ENCODE measurements at regions not wholly inside any gene's neighbourhood (a gene's known extent, or its start where the extent isn't known, plus 50 kb on each side); places are given as distances from the start of the nearest gene placed in this dataset.

- no peak overlapping the region for H3K9ac ChIP-seq (replicated peaks; ENCODE audit: extremely low read depth, insufficient read depth, low read length)
- ChIA-PET POLR2A (no interaction called here), CTCF (no interaction called here)
- no peaks in the 10 kb centered on the region for H3K36me3 ChIP-seq (ENCODE audit: control insufficient read depth in 2 of 2, extremely low read depth in 1 of 2, insufficient read depth in 2 of 2, low read length in 2 of 2)
- H4K20me1 ChIP-seq (replicated peaks; ENCODE audit: control insufficient read depth, extremely low read depth, insufficient read depth, low read length), result no peaks in the 10 kb centered on the region
- H3K27ac ChIP-seq (ENCODE audit: insufficient read depth, low read depth, low read length), result no peak overlapping the region
- no peaks in the 10 kb centered on the region for H3K79me2 ChIP-seq (ENCODE audit: control insufficient read depth, insufficient read depth, low read length)
- H3K27me3 ChIP-seq (ENCODE audit: control insufficient read depth in 2 of 2, insufficient read depth in 2 of 2, low read length in 2 of 2), result no peaks in the 10 kb centered on the region
- no peaks in the 10 kb centered on the region for H3K9me3 ChIP-seq (replicated peaks; ENCODE audit: control insufficient read depth, insufficient read depth, low read length)
- intact Hi-C loops (cut with micrococcal nuclease) (no loop called here), dilution Hi-C loops (cut with MboI; ENCODE audit: extremely low pct_ligation_motif_present, low sequenced_read_pairs) (no loop called here)
- H3K9me1 ChIP-seq (replicated peaks; ENCODE audit: control insufficient read depth, extremely low read depth, insufficient read depth, low read length), result no peaks in the 10 kb centered on the region
- DNase-seq (ENCODE audit: low read depth, low spot score) (no peak), FAIRE-seq (no peak)
- H3K4me2 ChIP-seq (ENCODE audit: insufficient read depth, low read length), result no peak overlapping the region
- TF ChIP-seq MAX (IDR thresholded peaks at IDR 0.05; ENCODE audit: insufficient read depth, insufficient read length) (no peak), JUN (IDR thresholded peaks at IDR 0.05; ENCODE audit: borderline replicate concordance, insufficient read depth, insufficient read length, low read depth) (no peak), EZH2 (IDR thresholded peaks at IDR 0.05; ENCODE audit: borderline replicate concordance, low read depth, low read length, severe bottlenecking) (no peak), FOS (IDR thresholded peaks at IDR 0.05; ENCODE audit: borderline replicate concordance, insufficient read depth, low read length) (no peak), MYC (IDR thresholded peaks at IDR 0.05; ENCODE audit: low read depth, low read length) (no peak)
- TF ChIP-seq, protein P1, sequence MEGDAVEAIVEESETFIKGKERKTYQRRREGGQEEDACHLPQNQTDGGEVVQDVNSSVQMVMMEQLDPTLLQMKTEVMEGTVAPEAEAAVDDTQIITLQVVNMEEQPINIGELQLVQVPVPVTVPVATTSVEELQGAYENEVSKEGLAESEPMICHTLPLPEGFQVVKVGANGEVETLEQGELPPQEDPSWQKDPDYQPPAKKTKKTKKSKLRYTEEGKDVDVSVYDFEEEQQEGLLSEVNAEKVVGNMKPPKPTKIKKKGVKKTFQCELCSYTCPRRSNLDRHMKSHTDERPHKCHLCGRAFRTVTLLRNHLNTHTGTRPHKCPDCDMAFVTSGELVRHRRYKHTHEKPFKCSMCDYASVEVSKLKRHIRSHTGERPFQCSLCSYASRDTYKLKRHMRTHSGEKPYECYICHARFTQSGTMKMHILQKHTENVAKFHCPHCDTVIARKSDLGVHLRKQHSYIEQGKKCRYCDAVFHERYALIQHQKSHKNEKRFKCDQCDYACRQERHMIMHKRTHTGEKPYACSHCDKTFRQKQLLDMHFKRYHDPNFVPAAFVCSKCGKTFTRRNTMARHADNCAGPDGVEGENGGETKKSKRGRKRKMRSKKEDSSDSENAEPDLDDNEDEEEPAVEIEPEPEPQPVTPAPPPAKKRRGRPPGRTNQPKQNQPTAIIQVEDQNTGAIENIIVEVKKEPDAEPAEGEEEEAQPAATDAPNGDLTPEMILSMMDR (IDR thresholded peaks at IDR 0.05; ENCODE audit: extremely low read depth in 1 of 2, insufficient read depth in 1 of 2, low read depth in 1 of 2, low read length in 2 of 2), result no peak
- H2AFZ ChIP-seq (ENCODE audit: low read depth, low read length), result no peak overlapping the region
- no peaks in the 10 kb centered on the region for H3K4me1 ChIP-seq (ENCODE audit: control insufficient read depth, extremely low read depth, insufficient read depth, low read length)
- H3K4me3 ChIP-seq (replicated peaks in 1 of 3; ENCODE audit: insufficient read depth in 1 of 3, low read depth in 1 of 3, low read length in 3 of 3), result no peak overlapping the region
- no TSS peak for BruUV-seq (replicated peaks)
These were observed 1445.6 kb downstream of the SI start for GRCh38 chr3:163632722-163633121.

DNA sequence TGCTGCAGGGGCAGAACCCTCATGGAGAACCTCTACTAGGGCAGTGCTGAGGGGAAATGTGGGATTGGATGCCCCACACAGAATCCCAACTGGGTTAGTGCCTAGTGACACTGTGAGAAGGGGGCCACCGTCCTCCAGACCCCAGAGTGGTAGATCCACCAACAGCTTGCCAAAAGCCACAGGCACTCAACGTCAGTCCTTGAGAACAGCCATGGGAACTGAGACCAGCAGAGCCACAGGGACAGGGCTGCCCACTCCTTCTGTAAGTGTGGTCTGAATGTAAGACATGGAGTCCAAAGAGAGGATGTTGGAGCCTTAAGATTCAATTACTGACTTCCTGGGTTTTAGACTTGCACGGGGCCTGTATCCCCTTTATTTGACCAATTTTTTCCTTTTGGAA lies 1451.5 kb downstream of the SI start:
- no peak for TF ChIP-seq POLR2AphosphoS5 (IDR thresholded peaks at IDR 0.05; ENCODE audit: insufficient read depth, low read depth, low read length)
- H3K4me2 ChIP-seq (ENCODE audit: insufficient read depth, low read length), result no peak overlapping the region
- H4K20me1 ChIP-seq (replicated peaks; ENCODE audit: control insufficient read depth, extremely low read depth, insufficient read depth, low read length), result no peaks in the 10 kb centered on the region
- intact Hi-C loops (cut with micrococcal nuclease), result no loop called here
- no peaks in the 10 kb centered on the region for H3K9me1 ChIP-seq (replicated peaks; ENCODE audit: control insufficient read depth, extremely low read depth, insufficient read depth, low read length)
- H3K4me1 ChIP-seq (ENCODE audit: control insufficient read depth, extremely low read depth, insufficient read depth, low read length), result no peaks in the 10 kb centered on the region
- H3K27ac ChIP-seq (ENCODE audit: insufficient read depth, low read depth, low read length), result no peak overlapping the region
- FAIRE-seq (no peak), DNase-seq (ENCODE audit: low read depth, low spot score) (no peak)
- no TSS peak for BruUV-seq (replicated peaks)
- no peaks in the 10 kb centered on the region for H3K27me3 ChIP-seq (ENCODE audit: control insufficient read depth in 2 of 2, insufficient read depth in 2 of 2, low read length in 2 of 2)
- POLR2A ChIA-PET, result no interaction called here
- H3K9me3 ChIP-seq (replicated peaks; ENCODE audit: control insufficient read depth, insufficient read depth, low read length), result no peaks in the 10 kb centered on the region
- no peaks in the 10 kb centered on the region for H3K79me2 ChIP-seq (ENCODE audit: control insufficient read depth, insufficient read depth, low read length)
- H3K4me3 ChIP-seq (replicated peaks in 1 of 3; ENCODE audit: insufficient read depth in 1 of 3, low read depth in 1 of 3, low read length in 3 of 3), result no peak overlapping the region
- H3K9ac ChIP-seq (replicated peaks; ENCODE audit: extremely low read depth, insufficient read depth, low read length), result no peak overlapping the region
- no peaks in the 10 kb centered on the region for H3K36me3 ChIP-seq (ENCODE audit: control insufficient read depth in 2 of 2, extremely low read depth in 1 of 2, insufficient read depth in 2 of 2, low read length in 2 of 2)
- dilution Hi-C loops (cut with MboI; ENCODE audit: extremely low pct_ligation_motif_present, low sequenced_read_pairs), result no loop called here
- H2AFZ ChIP-seq (ENCODE audit: low read depth, low read length), result no peak overlapping the region
- CTCF ChIA-PET, result no interaction called here

Measured in endothelial cell of umbilical vein (primary cell).